ENCODE measurements at regions not wholly inside any gene's neighbourhood (a gene's known extent, or its start where the extent isn't known, plus 50 kb on each side); places are given as distances from the start of the nearest gene placed in this dataset.
"Not testable (repeated sequence)": the region's sequence is repeated elsewhere in the genome, so short reads cannot be mapped to it uniquely, and the experiment has no call there.

DNA sequence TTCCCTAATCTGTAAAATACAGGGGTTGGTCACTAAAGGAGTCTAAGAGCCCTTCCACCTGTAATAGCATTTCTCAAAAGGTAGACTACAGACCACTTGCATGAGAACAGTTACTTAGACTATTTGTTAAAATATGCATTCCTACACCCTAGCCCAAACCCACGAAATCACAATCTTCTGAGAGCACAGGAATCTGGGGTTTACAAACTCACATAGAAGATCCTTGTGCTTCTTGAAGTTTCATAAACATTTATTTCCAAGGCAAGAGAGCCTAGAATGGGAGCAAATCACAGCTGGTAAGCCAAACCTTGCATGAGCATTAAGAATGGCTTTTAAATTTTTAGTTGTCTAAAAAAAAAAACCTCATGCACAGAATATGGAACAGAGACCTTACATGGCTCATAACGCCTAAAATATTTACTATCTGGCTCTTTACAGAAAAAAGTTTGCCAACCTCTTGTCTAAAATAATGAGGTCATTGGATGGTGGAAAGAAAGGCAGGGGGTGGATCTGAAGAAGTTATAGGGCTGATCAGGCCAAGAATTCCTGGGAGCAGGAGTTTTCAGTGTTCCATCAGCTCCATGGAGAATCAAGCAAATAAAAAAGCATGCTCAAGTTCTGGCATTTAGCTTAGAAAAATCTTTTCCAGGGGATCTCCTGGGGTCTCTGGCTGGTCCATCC lies 133.4 kb downstream of the CCDC34 start:
- H3K27ac ChIP-seq = no peak overlapping the region
- peaks cover 0 to 12% (median 4%) of the 10 kb centered on the region in 4 donors for H3K4me1 ChIP-seq

GRCh38 chr11:27228906-27229290 lies 134.1 kb downstream of the CCDC34 start:
- no peak for TF ChIP-seq CTCF (IDR thresholded peaks at IDR 0.05)
- intact Hi-C loops (cut with DNase I; ENCODE audit: low total_unique reads) = no loop called here
- no peaks in the 10 kb centered on the region for H3K36me3 ChIP-seq
- H3K4me3 ChIP-seq = no peak overlapping the region
- no peaks in the 10 kb centered on the region for H3K27me3 ChIP-seq
- H3K27ac ChIP-seq = no peak overlapping the region
- H3K9me3 ChIP-seq = no peaks in the 10 kb centered on the region
- DNase-seq = no peak
- peaks cover 0 to 5% (median under 1%) of the 10 kb centered on the region in 4 donors for H3K4me1 ChIP-seq

More for the DNA sequence above, 133.4 kb downstream of the CCDC34 start:
- no peaks in the 10 kb centered on the region for H3K27me3 ChIP-seq
- no peak for TF ChIP-seq CTCF (IDR thresholded peaks at IDR 0.05)
- intact Hi-C loops (cut with DNase I; ENCODE audit: low total_unique reads) = no loop called here
- no peaks in the 10 kb centered on the region for H3K36me3 ChIP-seq
- DNase-seq = no peak
- no peaks in the 10 kb centered on the region for H3K9me3 ChIP-seq
- H3K4me3 ChIP-seq = no peak overlapping the region

DNA sequence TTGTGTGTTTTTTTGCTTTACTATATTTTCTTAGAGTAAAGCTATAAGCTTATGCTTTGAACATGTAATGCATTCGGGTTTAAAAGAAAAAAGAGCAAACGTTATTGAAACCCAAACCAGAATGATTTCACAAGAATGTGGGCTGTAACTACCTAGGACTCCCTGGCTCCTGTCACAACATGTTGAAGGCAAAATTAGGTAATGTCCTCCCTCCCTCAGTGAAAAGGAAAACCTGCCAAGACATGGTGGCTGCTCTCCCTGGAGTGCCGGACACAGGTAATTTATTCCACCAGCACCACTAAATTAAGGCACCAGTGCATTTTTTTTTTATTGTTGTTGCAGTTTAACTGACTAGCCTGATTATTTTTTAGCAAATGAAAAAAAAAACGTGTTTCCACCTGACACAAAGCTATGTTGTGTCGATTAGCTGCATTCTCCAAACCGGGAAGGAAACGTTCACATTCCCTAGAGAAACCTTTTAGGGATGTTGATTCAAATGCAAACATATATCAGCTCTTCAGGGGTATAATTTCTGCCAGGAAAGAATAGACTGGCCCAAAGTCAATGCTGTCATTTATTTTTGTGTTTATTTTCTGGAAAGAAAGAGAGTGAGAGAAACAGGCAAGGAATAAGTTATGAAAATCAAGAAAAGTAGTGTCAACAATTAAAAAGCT lies 134.6 kb downstream of the CCDC34 start:
- TF ChIP-seq CTCF (IDR thresholded peaks at IDR 0.05) = no peak
- Histone ChIP-seq H3K4me1 (peaks cover 0 to 3% (median 0%) of the 10 kb centered on the region in 4 donors), H3K36me3 (no peaks in the 10 kb centered on the region), H3K27me3 (no peaks in the 10 kb centered on the region), H3K4me3 (no peak overlapping the region), H3K27ac (no peak overlapping the region), H3K9me3 (no peaks in the 10 kb centered on the region)
- intact Hi-C loops (cut with DNase I; ENCODE audit: low total_unique reads) = no loop called here
- DNase-seq = no peak

DNA sequence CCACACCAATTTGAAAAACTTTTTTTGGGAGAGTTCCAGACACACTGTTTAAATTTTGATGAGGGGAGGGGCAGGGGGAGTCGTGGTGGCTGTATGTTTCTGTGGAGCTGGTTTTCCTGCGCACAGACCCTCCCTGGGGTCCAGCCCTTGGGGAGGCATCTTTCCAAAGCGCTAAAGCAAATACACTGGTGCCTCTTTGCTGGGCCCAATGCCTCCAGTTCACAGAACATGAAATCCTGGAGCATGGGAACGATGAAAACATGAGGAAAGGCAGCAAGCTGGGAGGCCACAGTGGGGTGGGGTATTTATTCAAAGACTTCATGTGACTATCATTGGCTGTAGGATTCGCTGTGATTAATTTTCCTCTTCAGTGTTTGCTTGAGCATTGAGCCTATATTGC lies 135.3 kb downstream of the CCDC34 start:
- intact Hi-C loops (cut with DNase I; ENCODE audit: low total_unique reads) = no loop called here
- no peak for DNase-seq
- no peaks in the 10 kb centered on the region for H3K27me3 ChIP-seq
- H3K27ac ChIP-seq = no peak overlapping the region
- no peaks in the 10 kb centered on the region for H3K9me3 ChIP-seq
- H3K4me1 ChIP-seq = peaks cover 0 to 3% (median 0%) of the 10 kb centered on the region in 4 donors
- no peaks in the 10 kb centered on the region for H3K36me3 ChIP-seq
- no peak overlapping the region for H3K4me3 ChIP-seq
- no peak for TF ChIP-seq CTCF (IDR thresholded peaks at IDR 0.05)

DNA sequence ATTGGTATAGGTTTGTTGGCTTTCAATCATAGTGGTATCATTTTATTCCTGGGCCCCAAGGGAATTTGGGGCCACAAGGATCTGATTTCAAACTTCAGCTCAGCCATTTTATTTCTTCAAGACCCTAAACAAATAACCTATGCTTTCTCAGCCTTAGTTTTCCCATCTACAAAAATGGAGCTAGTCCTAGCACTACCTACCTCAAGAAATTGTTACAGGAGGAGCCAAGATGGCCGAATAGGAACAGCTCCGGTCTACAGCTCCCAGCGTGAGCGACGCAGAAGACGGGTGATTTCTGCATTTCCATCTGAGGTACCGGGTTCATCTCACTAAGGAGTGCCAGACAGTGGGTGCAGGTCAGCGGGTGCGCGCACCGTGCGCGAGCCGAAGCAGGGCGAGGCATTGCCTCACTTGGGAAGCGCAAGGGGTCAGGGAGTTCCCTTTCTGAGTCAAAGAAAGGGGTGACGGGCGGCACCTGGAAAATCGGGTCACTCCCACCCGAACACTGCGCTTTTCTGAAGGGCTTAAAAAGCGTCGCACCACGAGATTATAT lies 143.5 kb downstream of the CCDC34 start:
- H3K36me3 ChIP-seq; H3K27me3 ChIP-seq; H3K9me3 ChIP-seq; H3K4me3 ChIP-seq; DNase-seq; intact Hi-C loops (cut with DNase I; ENCODE audit: low total_unique reads); H3K27ac ChIP-seq: not testable (repeated sequence)
- peaks cover 0 to 11% (median 4%) of the 10 kb centered on the region in 4 donors for H3K4me1 ChIP-seq

GRCh38 chr11:27218421-27219038 lies 144.5 kb downstream of the CCDC34 start:
- Histone ChIP-seq H3K27me3 (no peaks in the 10 kb centered on the region), H3K9me3 (no peaks in the 10 kb centered on the region), H3K27ac (no peak overlapping the region), H3K36me3 (no peaks in the 10 kb centered on the region), H3K4me1 (peaks cover 0 to 12% (median 5%) of the 10 kb centered on the region in 4 donors), H3K4me3 (no peak overlapping the region)
- TF ChIP-seq CTCF (IDR thresholded peaks at IDR 0.05) = no peak
- DNase-seq = no peak
- intact Hi-C loops (cut with DNase I; ENCODE audit: low total_unique reads) = no loop called here
